Body of pancreas (tissue), 4 donors: ENCODE measurements at regions not wholly inside any gene's neighbourhood (a gene's known extent, or its start where the extent isn't known, plus 50 kb on each side); places are given as distances from the start of the nearest gene placed in this dataset.

ENCODE experiments used
- ATAC-seq: fragments of 150-250 bp; one replicate; pipeline ENCODE4 v1.9.1; 2016
- DNase-seq, 4 donors: peaks; one replicate each; pipeline ENCODE4 v3.0.0-alpha.2; 2019
- H3K27ac ChIP-seq, 4 donors: fragments of 200-600 bp; sonication (generic); 1 replicate in 3 of 4; 2 replicates in 1 of 4; pipeline versions ENCODE4 v1.5.1 to v1.6.1; 2016 to 2019; ENCODE audit warnings: mild to moderate bottlenecking in 1 of 4, mixed read lengths in 1 of 4, moderate library complexity in 1 of 4
- H3K27me3 ChIP-seq, 2 donors: fragments of 200-600 bp; sonication (generic); one replicate each; pipeline ENCODE4 v1.6.0; 2016; ENCODE audit warnings: mild to moderate bottlenecking in 1 of 2
- H3K36me3 ChIP-seq, 2 donors: fragments of 200-600 bp; sonication (generic); replicated peaks in 1 of 2; 2 replicates each; pipeline ENCODE4 v1.5.1; 2016; ENCODE audit warnings: low read depth in 2 of 2; ENCODE audit not compliant: insufficient read depth in 1 of 2
- H3K4me1 ChIP-seq: fragments of 200-600 bp; sonication (generic); one replicate; pipeline ENCODE4 v1.6.0; 2016
- H3K4me3 ChIP-seq, 2 donors: fragments of 200-600 bp; sonication (generic); 1 replicate in 1 of 2; 2 replicates in 1 of 2; pipeline ENCODE4 v1.5.1; 2016 to 2019
- H3K9me3 ChIP-seq, 3 donors: fragments of 200-600 bp; sonication (generic); 1 replicate in 2 of 3; 2 replicates in 1 of 3; pipeline ENCODE4 v1.5.1; 2016
- CTCF ChIP-seq, 7 experiments: fragments of 450-650 bp in 4 of 7; fragments of 200-600 bp in 3 of 7; sonication (generic) in 3 of 7; IDR thresholded peaks; one replicate each; pipeline ENCODE4 v1.5.1; 2016 to 2019; ENCODE audit warnings: antibody characterized with exemption in 7 of 7
- POLR2A ChIP-seq, 3 donors: fragments of 450-650 bp; IDR thresholded peaks; one replicate each; pipeline ENCODE4 v1.6.1; 2016; ENCODE audit warnings: antibody characterized with exemption in 3 of 3, mild to moderate bottlenecking in 2 of 3
- WGBS, 2 donors: methylation state at CpG; one replicate each; pipeline ENCODE4 v1.1.5; 2017; 5-methylcytosine and 5-hydroxymethylcytosine counted together
- intact Hi-C: fragments of 100-400 bp; cut with DNase I; formaldehyde crosslinking; loops from one replicate; pipeline ENCODE4 v1.15.1; 2023

- peaks cover 0 to 6% (median 0%) of the 10 kb centered on the region in 3 donors for H3K9me3 ChIP-seq
- intact Hi-C loops: no loop called here
Observed at GRCh38 chr14:44567997-44568396, 60.9 kb upstream of the FSCB start.

DNA sequence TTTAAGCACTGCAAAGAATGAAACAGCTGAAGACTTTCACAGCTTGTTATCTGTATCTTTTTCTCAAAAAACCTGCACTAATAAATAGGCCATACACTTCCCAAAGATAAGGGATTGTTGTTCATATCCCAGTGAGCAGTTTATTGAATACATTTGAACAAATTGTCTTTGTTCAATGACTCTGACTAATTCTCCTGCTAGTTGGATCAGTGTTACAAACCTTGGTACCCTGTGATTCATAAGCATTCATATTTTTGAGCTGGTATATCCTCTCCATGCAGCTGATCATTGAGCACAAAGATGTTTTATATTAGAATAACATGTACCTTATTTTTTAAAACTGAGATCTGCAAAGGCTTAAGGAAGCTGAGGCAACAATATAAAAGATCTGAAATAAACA, 58.9 kb upstream of the FSCB start:
- Histone ChIP-seq H3K4me1 (no peaks in the 10 kb centered on the region), H3K9me3 (peaks cover 0 to 6% (median 0%) of the 10 kb centered on the region in 3 donors), H3K27ac (no peak overlapping the region), H3K36me3 (no peaks in the 10 kb centered on the region), H3K4me3 (no peak overlapping the region), H3K27me3 (no peaks in the 10 kb centered on the region)
- TF ChIP-seq POLR2A (IDR thresholded peaks at IDR 0.05): no peak
- no peak for DNase-seq
- intact Hi-C loops: no loop called here
- no peak for ATAC-seq

More at GRCh38 chr14:44567997-44568396, 60.9 kb upstream of the FSCB start:
- WGBS, 2 donors: 42 to 75% methylated on average over 1 of the region's 1 CpG
- Histone ChIP-seq H3K27me3 (no peaks in the 10 kb centered on the region), H3K4me1 (no peaks in the 10 kb centered on the region), H3K27ac (no peak overlapping the region), H3K4me3 (no peak overlapping the region), H3K36me3 (no peaks in the 10 kb centered on the region)
- no peak for TF ChIP-seq POLR2A (IDR thresholded peaks at IDR 0.05)
- TF ChIP-seq CTCF (IDR thresholded peaks at IDR 0.05): no peak
- DNase-seq (peak in 1 of 4 donors; percentile 6), ATAC-seq (no peak)

- peaks cover 0 to 6% (median 0%) of the 10 kb centered on the region in 3 donors for H3K9me3 ChIP-seq
- 49 to 66% methylated on average over 2 of the region's 2 CpGs for WGBS, 2 donors
- no peak overlapping the region for H3K27ac ChIP-seq
Observed at GRCh38 chr14:44564908-44565307, 57.8 kb upstream of the FSCB start.

More at GRCh38 chr14:44564908-44565307, 57.8 kb upstream of the FSCB start:
- ATAC-seq (no peak), DNase-seq (no peak)
- TF ChIP-seq CTCF (IDR thresholded peaks at IDR 0.05): no peak
- no peak for TF ChIP-seq POLR2A (IDR thresholded peaks at IDR 0.05)
- Histone ChIP-seq H3K4me1 (no peaks in the 10 kb centered on the region), H3K4me3 (no peak overlapping the region), H3K36me3 (no peaks in the 10 kb centered on the region), H3K27me3 (no peaks in the 10 kb centered on the region)
- intact Hi-C loops: no loop called here
